ENCODE measurements at regions not wholly inside any gene's neighbourhood (a gene's known extent, or its start where the extent isn't known, plus 50 kb on each side); places are given as distances from the start of the nearest gene placed in this dataset.

GRCh38 chr1:170219163-170219562 is 73.4 kb downstream of the NTMT2 start:
- no peak for DNase-seq

- no peak for DNase-seq
These were observed 75.3 kb downstream of the NTMT2 start for GRCh38 chr1:170221031-170221430.

GRCh38 chr1:170221495-170221894 is 75.7 kb downstream of the NTMT2 start:
- DNase-seq: no peak

- no peak for DNase-seq
These were observed 78.7 kb downstream of the NTMT2 start for GRCh38 chr1:170224469-170224868.

GRCh38 chr1:170225781-170226530 is 80.2 kb downstream of the NTMT2 start:
- no peak for DNase-seq

GRCh38 chr1:170226767-170227166 is 81.0 kb downstream of the NTMT2 start:
- DNase-seq: no peak

- DNase-seq: no peak
These were observed 84.6 kb downstream of the NTMT2 start for GRCh38 chr1:170230323-170230722.

GRCh38 chr1:170231662-170232061 is 85.9 kb downstream of the NTMT2 start:
- no peak for DNase-seq

- no peak for DNase-seq
These were observed 93.1 kb downstream of the NTMT2 start for GRCh38 chr1:170238704-170239391.

- DNase-seq: no peak
These were observed 93.7 kb downstream of the NTMT2 start for GRCh38 chr1:170239445-170239844.

GRCh38 chr1:170240409-170240808 is 94.7 kb downstream of the NTMT2 start:
- DNase-seq: no peak

- DNase-seq: no peak
These were observed 95.6 kb downstream of the NTMT2 start for GRCh38 chr1:170241266-170241851.

GRCh38 chr1:170247751-170248521 is 102.2 kb downstream of the NTMT2 start:
- no peak for DNase-seq

- DNase-seq: no peak
These were observed 104.9 kb downstream of the NTMT2 start for GRCh38 chr1:170250531-170251276.

GRCh38 chr1:170252851-170253579 is 107.3 kb downstream of the NTMT2 start:
- no peak for DNase-seq

- DNase-seq: no peak
These were observed 108.6 kb downstream of the NTMT2 start for GRCh38 chr1:170254371-170254770.

GRCh38 chr1:170261669-170262068 is 115.9 kb downstream of the NTMT2 start:
- no peak for DNase-seq

- DNase-seq: no peak
These were observed 116.6 kb downstream of the NTMT2 start for GRCh38 chr1:170262276-170262939.

- no peak for DNase-seq
These were observed 119.5 kb downstream of the NTMT2 start for GRCh38 chr1:170265234-170265633.

GRCh38 chr1:170267317-170267716 is 121.6 kb downstream of the NTMT2 start:
- no peak for DNase-seq

- no peak for DNase-seq
These were observed 125.8 kb downstream of the NTMT2 start for GRCh38 chr1:170271430-170272161.
